Testis (tissue), 2 donors: ENCODE measurements at regions not wholly inside any gene's neighbourhood (a gene's known extent, or its start where the extent isn't known, plus 50 kb on each side); places are given as distances from the start of the nearest gene placed in this dataset.

Experiments used
- DNase-seq: peaks from one replicate; pipeline ENCODE4 v3.0.0-alpha.2; 2019
- H3K27ac ChIP-seq, 2 donors: fragments of 200-600 bp; sonication (generic); one replicate each; pipeline ENCODE4 v1.5.1; 2019
- H3K27me3 ChIP-seq: fragments of 200-600 bp; sonication (generic); one replicate; pipeline ENCODE4 v1.5.1; 2019
- H3K36me3 ChIP-seq: fragments of 200-600 bp; sonication (generic); one replicate; pipeline ENCODE4 v1.5.1; 2017; ENCODE audit warnings: low read depth; ENCODE audit errors: missing control alignments
- H3K4me1 ChIP-seq: fragments of 200-600 bp; sonication (generic); one replicate; pipeline ENCODE4 v1.5.1; 2019
- H3K4me3 ChIP-seq, 2 donors: fragments of 200-600 bp; sonication (generic); one replicate each; pipeline ENCODE4 v1.5.1; 2017 to 2019
- H3K9me3 ChIP-seq: fragments of 200-600 bp; sonication (generic); one replicate; pipeline ENCODE4 v1.5.1; 2017
- POLR2A ChIP-seq: fragments of 450-650 bp; IDR thresholded peaks from one replicate; pipeline ENCODE4 v1.6.1; 2017; ENCODE audit warnings: antibody characterized with exemption, mild to moderate bottlenecking, moderate library complexity
- WGBS, 2 donors: methylation state at CpG; one replicate each; pipeline ENCODE4 v1.1.5; 2018; 5-methylcytosine and 5-hydroxymethylcytosine counted together
- intact Hi-C: fragments of 100-400 bp; cut with DNase I; formaldehyde crosslinking; loops from one replicate; pipeline ENCODE4 v1.15.1; 2023; ENCODE audit warnings: low total_unique reads
- TF ChIP-seq, protein P1 (sequence below), 3 experiments: fragments of 450-650 bp in 2 of 3; fragments of 200-600 bp in 1 of 3; sonication (generic) in 1 of 3; IDR thresholded peaks; one replicate each; pipeline ENCODE4 v1.5.1; 2016 to 2019; ENCODE audit warnings: antibody characterized with exemption in 3 of 3, mild to moderate bottlenecking in 2 of 3, moderate library complexity in 1 of 3

DNA sequence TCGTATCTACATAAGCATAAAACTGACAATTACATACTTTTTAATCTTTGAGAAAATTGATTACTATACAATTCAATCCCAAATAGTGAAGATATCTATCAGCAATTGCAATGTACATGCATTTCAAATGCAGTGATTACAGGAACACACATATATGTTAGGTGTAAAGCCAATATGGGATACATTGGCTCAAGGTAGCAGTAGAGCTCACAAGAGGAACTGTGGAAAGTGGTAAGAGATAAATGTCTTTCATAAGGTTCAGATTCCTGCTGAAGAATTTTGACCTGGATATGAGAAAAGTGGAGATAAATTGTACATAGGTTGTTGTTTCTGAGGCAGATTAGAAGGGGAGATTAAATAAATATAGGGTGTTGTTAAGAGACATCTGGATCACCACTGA is 1280.5 kb downstream of the OTOL1 start:
- no peak overlapping the region for H3K27ac ChIP-seq
- intact Hi-C loops, result no loop called here
- no peaks in the 10 kb centered on the region for H3K36me3 ChIP-seq
- TF ChIP-seq POLR2A, result no peak
- TF ChIP-seq, protein P1, sequence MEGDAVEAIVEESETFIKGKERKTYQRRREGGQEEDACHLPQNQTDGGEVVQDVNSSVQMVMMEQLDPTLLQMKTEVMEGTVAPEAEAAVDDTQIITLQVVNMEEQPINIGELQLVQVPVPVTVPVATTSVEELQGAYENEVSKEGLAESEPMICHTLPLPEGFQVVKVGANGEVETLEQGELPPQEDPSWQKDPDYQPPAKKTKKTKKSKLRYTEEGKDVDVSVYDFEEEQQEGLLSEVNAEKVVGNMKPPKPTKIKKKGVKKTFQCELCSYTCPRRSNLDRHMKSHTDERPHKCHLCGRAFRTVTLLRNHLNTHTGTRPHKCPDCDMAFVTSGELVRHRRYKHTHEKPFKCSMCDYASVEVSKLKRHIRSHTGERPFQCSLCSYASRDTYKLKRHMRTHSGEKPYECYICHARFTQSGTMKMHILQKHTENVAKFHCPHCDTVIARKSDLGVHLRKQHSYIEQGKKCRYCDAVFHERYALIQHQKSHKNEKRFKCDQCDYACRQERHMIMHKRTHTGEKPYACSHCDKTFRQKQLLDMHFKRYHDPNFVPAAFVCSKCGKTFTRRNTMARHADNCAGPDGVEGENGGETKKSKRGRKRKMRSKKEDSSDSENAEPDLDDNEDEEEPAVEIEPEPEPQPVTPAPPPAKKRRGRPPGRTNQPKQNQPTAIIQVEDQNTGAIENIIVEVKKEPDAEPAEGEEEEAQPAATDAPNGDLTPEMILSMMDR (IDR thresholded peaks at IDR 0.05), result no peak
- no peak overlapping the region for H3K4me3 ChIP-seq
- DNase-seq, result no peak
- 95 to 97% methylated on average over 1 of the region's 1 CpG for WGBS, 2 donors
- no peaks in the 10 kb centered on the region for H3K9me3 ChIP-seq
- H3K4me1 ChIP-seq, result no peaks in the 10 kb centered on the region
- H3K27me3 ChIP-seq, result no peaks in the 10 kb centered on the region

DNA sequence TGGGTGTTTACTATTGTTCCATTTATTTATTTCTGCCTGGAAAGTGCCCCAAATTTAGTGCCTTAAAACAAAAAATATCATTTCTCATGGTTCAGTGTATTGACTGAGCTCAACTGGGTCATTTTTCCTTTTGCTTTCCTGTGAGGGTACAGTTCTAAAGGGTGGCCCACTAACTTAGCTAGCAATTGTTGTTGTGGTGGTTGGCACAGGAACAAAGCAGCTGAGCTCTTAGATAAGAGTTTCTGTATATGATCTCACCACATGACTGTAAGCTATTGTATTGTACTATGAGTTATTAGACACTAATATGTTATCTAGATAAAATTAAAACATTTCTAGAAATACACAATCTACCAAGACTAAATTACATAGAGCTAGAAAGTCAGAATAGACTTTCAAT is 1283.7 kb downstream of the OTOL1 start:
- no peak overlapping the region for H3K27ac ChIP-seq
- H3K4me1 ChIP-seq, result no peaks in the 10 kb centered on the region
- H3K27me3 ChIP-seq, result no peaks in the 10 kb centered on the region
- no peak for DNase-seq
- TF ChIP-seq, protein P1 (IDR thresholded peaks at IDR 0.05), result no peak
- no peak for TF ChIP-seq POLR2A
- H3K4me3 ChIP-seq, result no peak overlapping the region
- H3K9me3 ChIP-seq, result no peaks in the 10 kb centered on the region
- no peaks in the 10 kb centered on the region for H3K36me3 ChIP-seq
- intact Hi-C loops, result no loop called here

DNA sequence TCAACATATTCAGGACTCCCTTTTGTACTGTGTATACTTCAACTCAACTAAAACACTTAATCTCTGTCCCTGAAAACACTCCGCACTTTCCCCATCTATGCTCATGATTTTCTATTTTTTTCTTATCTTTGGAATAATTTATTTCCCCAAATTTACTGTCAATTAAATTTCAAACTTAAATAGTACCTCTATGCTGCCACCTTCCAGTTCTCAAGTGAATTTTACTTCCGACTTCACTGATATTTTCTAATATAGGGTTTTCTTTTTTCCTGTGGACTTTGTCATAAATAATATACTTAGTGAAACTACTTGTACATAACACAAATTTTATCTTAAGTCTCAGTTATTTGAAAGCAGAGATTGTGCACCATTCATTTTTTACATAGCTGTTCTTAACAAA is 1303.3 kb downstream of the OTOL1 start:
- Histone ChIP-seq H3K36me3 (no peaks in the 10 kb centered on the region), H3K27me3 (no peaks in the 10 kb centered on the region), H3K9me3 (no peaks in the 10 kb centered on the region), H3K4me1 (no peaks in the 10 kb centered on the region), H3K4me3 (no peak overlapping the region), H3K27ac (no peak overlapping the region)
- intact Hi-C loops, result no loop called here
- 87 to 92% methylated on average over 2 of the region's 2 CpGs for WGBS, 2 donors
- DNase-seq, result no peak
- TF ChIP-seq, protein P1 (IDR thresholded peaks at IDR 0.05), result no peak
- no peak for TF ChIP-seq POLR2A

DNA sequence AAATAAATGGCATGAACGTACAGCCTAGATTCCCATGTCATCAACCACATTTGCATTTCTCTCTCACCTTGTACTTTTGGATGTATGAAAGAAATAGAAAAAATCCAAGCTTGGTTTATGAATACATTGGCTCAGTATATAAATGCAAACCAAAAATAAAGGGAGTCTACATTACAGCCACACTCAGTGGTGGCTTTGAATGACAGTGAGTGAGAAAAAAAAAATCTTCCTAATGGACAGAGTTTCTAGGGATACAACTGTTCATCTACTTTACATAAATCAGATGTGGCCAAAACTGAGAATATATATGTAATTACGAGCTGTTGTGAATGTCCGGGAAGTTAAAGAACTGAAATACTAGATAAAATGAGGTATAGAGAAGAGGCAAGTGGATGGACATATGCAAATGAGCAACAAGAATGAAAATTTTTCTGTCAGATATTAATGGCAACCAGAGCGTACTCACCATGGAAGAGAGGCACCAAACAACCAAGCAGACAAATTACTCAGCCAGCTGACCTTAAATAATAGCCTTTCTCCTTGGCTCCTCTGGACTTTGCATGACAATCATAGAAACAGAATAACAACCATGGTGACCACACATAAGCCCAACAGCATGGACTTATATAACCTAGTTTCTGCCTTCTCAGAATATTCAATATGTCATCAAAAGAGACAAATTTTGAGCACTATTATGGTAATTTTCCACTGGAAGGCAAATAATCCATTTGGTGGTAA is 1305.8 kb downstream of the OTOL1 start:
- intact Hi-C loops, result no loop called here
- WGBS, 2 donors, result 86 to 88% methylated on average over 4 of the region's 4 CpGs

More for the DNA sequence above, 1305.8 kb downstream of the OTOL1 start:
- Histone ChIP-seq H3K4me3 (no peak overlapping the region), H3K27me3 (no peaks in the 10 kb centered on the region), H3K36me3 (no peaks in the 10 kb centered on the region), H3K9me3 (no peaks in the 10 kb centered on the region), H3K27ac (no peak overlapping the region), H3K4me1 (no peaks in the 10 kb centered on the region)
- no peak for DNase-seq
- no peak for TF ChIP-seq POLR2A
- TF ChIP-seq, protein P1 (IDR thresholded peaks at IDR 0.05), result no peak
